Bronchial epithelial cell (primary cell): ENCODE measurements at regions not wholly inside any gene's neighbourhood (a gene's known extent, or its start where the extent isn't known, plus 50 kb on each side); places are given as distances from the start of the nearest gene placed in this dataset.
"Not testable (repeated sequence)": the region's sequence is repeated elsewhere in the genome, so short reads cannot be mapped to it uniquely, and the experiment has no call there.

ENCODE experiments used
- DNase-seq: peaks from one replicate; pipeline ENCODE4 v3.0.0-alpha.2; 2010; ENCODE audit warnings: low read depth
- FAIRE-seq: peaks from 2 replicates; lab custom pipeline; 2011; peaks lifted over from hg19 to GRCh38; lab: Jason Lieb, UNC
- H3K27me3 ChIP-seq: 2 replicates; pipeline ENCODE4 v1.5.1; 2011; ENCODE audit warnings: low read length; ENCODE audit not compliant: control insufficient read depth, insufficient read depth
- H3K36me3 ChIP-seq: 2 replicates; pipeline ENCODE4 v1.5.1; 2011; ENCODE audit warnings: low read length; ENCODE audit not compliant: control insufficient read depth, insufficient read depth
- H3K4me3 ChIP-seq: 2 replicates; pipeline ENCODE4 v1.5.1; 2011; ENCODE audit warnings: mild to moderate bottlenecking, low read depth, low read length, control low read depth
- TF ChIP-seq, protein P1 (sequence below): IDR thresholded peaks from 2 replicates; pipeline ENCODE4 v1.5.1; 2011; ENCODE audit warnings: mild to moderate bottlenecking, moderate library complexity, low read length, control low read depth, inconsistent platforms; ENCODE audit not compliant: insufficient read depth, severe bottlenecking

DNA sequence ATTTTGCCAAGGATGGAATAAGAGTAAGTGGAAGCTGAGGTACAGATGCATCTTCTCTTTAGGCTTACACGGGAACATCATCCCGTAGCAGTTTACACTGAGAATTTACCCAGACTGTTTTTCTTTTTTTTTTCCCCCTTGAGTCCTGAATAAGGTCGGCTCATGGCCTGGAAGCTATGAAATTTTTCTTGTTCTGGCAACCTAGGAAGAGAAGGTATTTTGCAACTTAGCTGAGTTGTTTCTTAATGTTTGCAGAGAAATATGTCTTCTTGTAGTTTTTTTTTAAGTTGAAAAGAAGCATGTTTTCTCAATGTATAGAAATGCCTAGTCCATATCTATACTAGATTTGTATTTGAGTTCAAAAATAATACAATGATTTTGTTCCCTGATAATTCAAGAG, 712.5 kb downstream of the TDRD15 start:
- no peak for DNase-seq
- TF ChIP-seq, protein P1, sequence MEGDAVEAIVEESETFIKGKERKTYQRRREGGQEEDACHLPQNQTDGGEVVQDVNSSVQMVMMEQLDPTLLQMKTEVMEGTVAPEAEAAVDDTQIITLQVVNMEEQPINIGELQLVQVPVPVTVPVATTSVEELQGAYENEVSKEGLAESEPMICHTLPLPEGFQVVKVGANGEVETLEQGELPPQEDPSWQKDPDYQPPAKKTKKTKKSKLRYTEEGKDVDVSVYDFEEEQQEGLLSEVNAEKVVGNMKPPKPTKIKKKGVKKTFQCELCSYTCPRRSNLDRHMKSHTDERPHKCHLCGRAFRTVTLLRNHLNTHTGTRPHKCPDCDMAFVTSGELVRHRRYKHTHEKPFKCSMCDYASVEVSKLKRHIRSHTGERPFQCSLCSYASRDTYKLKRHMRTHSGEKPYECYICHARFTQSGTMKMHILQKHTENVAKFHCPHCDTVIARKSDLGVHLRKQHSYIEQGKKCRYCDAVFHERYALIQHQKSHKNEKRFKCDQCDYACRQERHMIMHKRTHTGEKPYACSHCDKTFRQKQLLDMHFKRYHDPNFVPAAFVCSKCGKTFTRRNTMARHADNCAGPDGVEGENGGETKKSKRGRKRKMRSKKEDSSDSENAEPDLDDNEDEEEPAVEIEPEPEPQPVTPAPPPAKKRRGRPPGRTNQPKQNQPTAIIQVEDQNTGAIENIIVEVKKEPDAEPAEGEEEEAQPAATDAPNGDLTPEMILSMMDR = no peak
- FAIRE-seq = no peak
- H3K36me3 ChIP-seq = no peaks in the 10 kb centered on the region
- no peak overlapping the region for H3K4me3 ChIP-seq
- no peaks in the 10 kb centered on the region for H3K27me3 ChIP-seq

DNA sequence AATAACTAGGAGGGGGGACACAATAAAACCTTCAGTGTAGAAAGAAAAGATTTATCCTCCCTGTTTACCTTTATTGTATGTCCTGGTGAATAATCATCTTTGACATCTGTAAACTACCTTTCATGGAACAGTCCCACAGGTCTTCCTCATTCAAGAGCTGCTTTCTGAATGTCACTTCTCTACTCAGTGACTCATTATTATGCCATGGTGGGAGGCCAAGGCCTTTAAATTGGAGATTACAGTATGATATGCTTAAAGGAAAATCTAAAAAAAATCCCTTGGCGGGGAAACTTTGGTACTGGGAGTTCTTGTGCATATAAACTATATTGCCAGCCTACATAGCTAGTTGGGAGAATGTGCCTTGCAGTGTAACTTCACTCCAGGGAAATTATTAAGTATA, 713.0 kb downstream of the TDRD15 start:
- DNase-seq (no peak), FAIRE-seq (no peak)
- no peaks in the 10 kb centered on the region for H3K27me3 ChIP-seq
- H3K36me3 ChIP-seq = no peaks in the 10 kb centered on the region
- TF ChIP-seq, protein P1 = no peak
- H3K4me3 ChIP-seq = no peak overlapping the region

DNA sequence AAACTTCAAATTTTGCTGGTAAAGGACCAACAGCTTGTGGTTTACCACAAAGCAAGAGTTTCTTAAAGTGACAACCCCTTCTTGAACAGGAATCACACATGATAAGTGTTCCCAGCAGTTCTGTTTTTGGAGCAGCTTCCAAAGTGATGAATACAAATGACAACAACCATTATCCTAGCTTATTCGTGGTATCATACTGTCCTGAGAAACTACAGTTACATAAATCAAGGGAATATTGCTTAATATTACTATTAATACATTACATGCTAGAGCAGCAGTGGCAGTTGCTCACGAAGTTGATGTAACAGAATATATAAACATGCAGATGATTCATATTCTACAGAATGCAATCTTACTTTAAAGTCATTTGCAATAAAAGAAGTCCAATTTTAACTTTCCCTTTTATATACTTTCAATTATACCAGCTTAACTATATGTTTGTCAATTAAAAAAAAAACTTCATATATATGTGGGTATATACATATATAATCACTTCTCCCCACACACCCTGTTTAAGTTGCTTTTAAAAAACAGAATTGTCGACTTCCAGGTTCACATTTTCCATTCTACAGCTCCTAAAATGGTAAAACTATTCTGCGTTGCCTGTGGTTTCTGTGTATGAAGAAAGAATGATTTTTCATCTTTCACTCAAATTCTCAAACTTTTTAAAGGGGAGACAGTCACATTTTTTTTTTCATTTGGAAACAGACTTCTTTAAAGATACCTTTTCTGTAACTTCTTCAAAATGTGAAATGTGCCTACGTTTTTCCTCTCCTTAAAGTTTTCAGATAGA, 713.6 kb downstream of the TDRD15 start:
- peak; percentile 18 for DNase-seq
- no peak overlapping the region for H3K4me3 ChIP-seq
- no peaks in the 10 kb centered on the region for H3K27me3 ChIP-seq
- TF ChIP-seq, protein P1 = no peak
- H3K36me3 ChIP-seq = no peaks in the 10 kb centered on the region
- FAIRE-seq = no peak

DNA sequence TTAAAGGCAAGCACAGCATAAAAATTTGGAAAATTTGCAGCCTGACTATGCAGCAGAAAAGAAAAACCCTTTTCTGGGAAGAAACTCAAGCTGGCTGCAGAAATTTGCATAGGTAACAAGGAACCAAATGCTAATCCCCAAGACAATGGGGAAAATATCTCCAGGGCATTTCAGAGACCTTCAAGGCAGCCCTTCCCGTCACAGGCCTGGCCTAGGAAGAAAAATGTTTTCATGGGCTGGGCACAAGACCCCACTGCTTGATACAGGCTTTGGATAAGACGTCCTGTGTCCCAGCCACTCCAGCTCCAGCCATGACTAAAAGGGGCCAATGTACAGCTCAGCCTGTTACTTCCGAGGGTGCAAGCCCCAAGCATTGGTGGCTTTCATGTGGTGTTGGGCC, 717.6 kb downstream of the TDRD15 start:
- no peaks in the 10 kb centered on the region for H3K27me3 ChIP-seq
- H3K4me3 ChIP-seq = no peak overlapping the region
- DNase-seq (no peak), FAIRE-seq (no peak)
- TF ChIP-seq, protein P1 = no peak
- H3K36me3 ChIP-seq = no peaks in the 10 kb centered on the region

DNA sequence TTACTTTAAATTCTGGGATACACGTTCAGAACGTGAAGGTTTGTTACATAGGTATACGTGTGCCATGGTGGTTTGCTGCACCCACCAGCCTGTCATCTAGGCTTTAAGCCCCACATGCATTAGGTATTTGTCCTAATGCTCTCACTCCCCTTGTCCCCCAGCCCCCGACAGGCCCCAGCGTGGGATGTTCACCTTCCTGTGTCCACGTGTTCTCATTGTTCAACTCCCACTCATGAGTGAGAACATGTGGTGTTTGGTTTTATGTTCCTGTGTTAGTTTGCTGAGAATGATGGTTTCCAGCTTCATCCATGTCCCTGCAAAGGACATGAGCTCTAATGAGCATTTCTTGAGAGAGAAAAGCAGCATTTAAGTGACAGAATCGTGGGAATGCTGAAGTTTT, 726.6 kb downstream of the TDRD15 start:
- DNase-seq, H3K4me3 ChIP-seq, FAIRE-seq, H3K36me3 ChIP-seq, H3K27me3 ChIP-seq: not testable (repeated sequence)

DNA sequence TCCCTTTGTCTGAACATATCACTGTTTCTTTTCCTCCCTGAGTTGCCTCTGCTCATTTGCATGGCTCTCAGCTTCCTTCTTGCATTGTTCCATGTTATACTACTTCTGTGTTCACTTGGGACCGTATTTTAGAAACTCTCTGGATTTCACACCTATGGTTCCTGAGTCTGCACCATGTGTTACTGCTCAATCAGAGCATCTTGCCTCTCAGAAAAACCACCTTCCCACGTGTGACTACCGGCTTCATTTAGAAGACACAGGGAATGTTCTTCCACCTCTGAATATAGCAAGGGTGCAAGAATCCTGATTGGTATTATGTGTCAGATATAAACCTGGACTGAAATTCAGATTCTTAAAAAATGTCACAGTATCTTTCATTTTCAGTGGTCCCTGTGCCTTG, 731.2 kb downstream of the TDRD15 start:
- Histone ChIP-seq H3K4me3 (no peak overlapping the region), H3K36me3 (no peaks in the 10 kb centered on the region), H3K27me3 (no peaks in the 10 kb centered on the region)
- TF ChIP-seq, protein P1 = no peak
- no peak for DNase-seq
- no peak for FAIRE-seq
